GM21576 (cell line): ENCODE measurements at regions not wholly inside any gene's neighbourhood (a gene's known extent, or its start where the extent isn't known, plus 50 kb on each side); places are given as distances from the start of the nearest gene placed in this dataset.
"Not testable (repeated sequence)": the region's sequence is repeated elsewhere in the genome, so short reads cannot be mapped to it uniquely, and the experiment has no call there.

ENCODE experiments used
- ATAC-seq: cut with Tn5 transposase; IDR thresholded peaks from one replicate; pipeline ENCODE4 v1.9.1; 2021; ENCODE audit warnings: mild to moderate bottlenecking, moderate library complexity; ENCODE audit not compliant: unreplicated experiment

- ATAC-seq, result no peak
These were observed 1247.0 kb upstream of the EPHA6 start for GRCh38 chr3:95567346-95567745.

DNA sequence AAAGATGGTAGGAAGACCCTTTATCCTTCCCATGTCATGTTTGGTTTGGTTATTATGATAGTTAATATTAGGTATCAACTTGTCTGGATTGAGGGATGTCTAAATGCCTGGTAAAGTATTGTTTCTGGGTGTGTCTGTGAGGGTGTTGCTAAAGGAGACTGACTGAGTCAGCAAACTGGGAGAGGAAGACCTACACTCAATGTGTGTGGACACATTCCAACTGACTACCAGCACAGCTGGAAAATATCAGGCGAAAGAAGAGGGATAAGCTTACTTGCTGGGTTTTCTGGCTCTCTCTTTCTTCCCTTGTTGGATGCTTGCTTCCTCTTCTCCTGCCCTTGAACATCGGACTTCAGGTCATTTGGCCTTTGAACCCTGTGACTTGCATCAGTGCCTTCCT lies 1227.6 kb upstream of the EPHA6 start:
- ATAC-seq, result no peak

DNA sequence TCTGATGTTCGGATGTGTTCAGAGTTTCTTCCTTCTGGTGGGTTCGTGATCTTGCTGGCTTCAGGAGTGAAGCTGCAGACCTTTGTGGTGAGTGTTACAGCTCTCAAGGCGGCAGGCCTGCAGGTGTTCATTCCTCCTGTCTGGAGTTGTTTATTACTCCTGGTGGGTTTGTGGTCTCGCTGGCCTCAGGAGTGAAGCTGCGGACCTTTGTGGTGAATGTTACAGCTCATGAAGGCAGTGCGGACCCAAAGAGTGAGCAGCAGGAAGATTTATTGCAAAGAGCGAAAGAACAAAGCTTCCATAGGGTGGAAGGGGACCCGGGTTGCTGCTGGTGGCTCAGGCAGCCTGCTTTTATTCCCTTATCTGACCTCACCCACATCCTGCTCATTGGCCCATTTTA lies 1226.8 kb upstream of the EPHA6 start:
- not testable (repeated sequence) for ATAC-seq

DNA sequence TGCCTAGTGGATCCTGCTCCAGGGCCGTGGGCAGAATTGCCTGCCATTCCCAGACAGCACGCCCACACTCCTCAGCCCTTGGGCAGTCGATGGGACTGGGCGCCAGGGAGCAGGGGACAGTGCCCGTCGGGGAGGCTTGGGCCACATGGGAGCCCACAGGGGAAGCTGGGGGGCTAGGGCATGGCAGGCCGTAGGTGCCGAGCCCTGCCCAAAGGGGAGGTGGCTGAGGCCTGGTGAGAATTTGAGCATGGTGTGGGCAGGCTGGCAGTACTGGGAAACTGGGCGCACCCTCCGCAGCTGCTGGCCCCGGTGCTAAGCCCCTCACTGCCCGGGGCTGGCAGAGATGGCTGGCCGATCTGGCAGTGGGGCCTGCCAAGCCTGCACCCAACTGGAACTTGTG lies 1225.9 kb upstream of the EPHA6 start:
- ATAC-seq, result no peak

DNA sequence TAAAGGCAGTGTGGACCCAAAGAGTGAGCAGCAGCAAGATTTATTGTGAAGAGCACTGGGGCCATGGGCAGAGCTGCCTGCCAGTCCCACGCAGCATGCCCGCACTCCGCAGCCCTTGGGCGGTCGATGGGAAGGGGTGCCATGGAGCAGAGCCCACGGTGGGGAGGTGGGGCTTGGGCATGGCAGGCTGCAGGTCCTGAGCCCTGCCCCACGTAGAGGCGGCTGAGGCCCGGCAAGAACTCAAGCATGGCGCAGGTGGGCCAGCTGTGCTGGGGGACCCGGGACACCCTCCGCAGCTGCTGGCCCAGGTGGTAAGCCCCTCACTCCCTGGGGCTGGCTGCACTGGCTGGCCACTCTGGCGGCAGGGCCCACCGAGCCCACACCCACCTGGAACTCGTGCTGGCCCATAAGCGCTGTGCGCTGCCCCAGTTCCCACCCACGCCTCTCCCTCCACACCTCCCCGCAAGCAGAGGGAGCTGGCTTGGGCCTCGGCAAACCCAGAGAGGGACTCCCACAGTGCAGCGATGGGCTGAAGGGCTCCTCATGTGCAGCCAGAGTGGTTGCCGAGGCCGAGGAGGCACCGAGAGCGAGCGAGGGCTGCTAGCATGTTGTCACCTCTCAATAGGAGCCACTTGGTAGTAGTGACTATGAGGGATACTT lies 1218.8 kb upstream of the EPHA6 start:
- no peak for ATAC-seq

- ATAC-seq, result no peak
These were observed 1206.5 kb upstream of the EPHA6 start for GRCh38 chr3:95607926-95608325.

- no peak for ATAC-seq
These were observed 1205.0 kb upstream of the EPHA6 start for GRCh38 chr3:95609411-95609810.

GRCh38 chr3:95612611-95613010 lies 1201.8 kb upstream of the EPHA6 start:
- ATAC-seq, result no peak

- ATAC-seq, result no peak
These were observed 1200.4 kb upstream of the EPHA6 start for GRCh38 chr3:95613993-95614392.

DNA sequence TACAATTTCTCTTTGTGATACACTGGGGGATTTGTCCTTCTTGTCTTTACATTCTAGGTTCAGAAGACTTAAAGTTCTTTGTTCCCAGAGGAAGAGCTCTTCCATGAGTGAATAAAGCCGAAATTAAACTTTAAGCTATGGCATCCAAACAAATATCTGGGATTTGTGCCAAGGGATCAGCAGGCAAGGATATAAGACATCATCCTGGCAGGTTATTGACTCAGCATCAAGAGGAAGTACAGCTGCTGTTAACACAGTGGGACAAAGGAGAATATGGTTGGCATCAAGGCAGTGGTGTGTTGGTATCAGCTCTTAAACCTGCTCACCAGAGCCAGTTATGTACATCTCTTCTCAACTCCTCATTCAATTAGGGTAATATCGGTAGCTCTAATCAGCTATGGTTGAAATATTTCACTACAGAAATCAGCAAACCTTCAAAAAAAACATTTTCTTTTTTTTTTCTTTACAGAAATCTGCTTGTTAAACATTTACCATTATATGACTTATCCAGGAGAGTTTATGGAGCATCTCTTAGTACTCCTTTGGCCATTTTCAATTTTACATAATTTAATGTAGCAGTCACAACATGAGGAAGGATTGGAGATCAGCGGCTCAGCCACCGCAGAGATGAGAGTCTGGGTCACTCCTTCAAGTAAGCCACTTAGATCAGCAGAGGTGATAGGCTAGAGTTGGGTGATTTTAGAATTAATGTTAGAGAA lies 1198.6 kb upstream of the EPHA6 start:
- ATAC-seq, result no peak

GRCh38 chr3:95626107-95626506 lies 1188.3 kb upstream of the EPHA6 start:
- ATAC-seq, result no peak

- no peak for ATAC-seq
These were observed 1187.1 kb upstream of the EPHA6 start for GRCh38 chr3:95627293-95627692.

DNA sequence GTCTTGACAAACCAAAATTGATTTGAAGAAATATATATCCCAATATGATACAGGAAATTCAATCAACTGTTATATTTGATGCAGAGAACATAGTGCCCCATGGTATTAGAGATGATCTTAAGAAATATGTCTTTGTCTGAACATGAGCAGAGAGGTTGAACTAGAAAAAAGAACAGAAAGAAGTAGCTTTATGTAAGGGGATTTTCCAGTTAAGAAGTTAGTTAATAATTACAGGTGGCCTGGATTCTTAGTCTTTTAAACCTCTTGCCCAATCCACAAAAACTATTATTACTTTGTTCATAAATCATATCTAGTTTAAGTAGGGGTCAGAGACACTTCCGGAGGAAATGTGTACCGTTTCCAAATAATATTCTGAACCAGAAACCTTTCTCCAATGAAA lies 1186.7 kb upstream of the EPHA6 start:
- no peak for ATAC-seq

DNA sequence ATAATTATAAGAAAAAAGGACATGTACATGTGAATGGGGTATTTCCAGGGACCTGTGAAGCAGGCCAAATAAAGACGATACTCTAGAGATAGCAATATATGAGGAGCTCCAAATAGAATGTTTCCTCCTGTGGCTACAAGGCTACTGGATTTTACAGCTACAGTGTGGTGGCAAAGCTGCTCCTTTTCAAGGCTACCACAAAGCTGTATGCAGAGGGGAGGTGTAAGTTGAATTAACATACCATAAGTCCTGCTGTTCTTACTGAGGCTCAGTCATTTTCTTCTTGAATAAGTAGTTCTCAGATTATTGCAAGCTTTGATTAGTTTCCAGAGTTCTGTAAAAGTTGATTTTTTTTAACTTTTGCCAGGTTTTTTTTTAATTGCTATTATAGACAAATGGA lies 1184.6 kb upstream of the EPHA6 start:
- ATAC-seq, result no peak

GRCh38 chr3:95645291-95645690 lies 1169.1 kb upstream of the EPHA6 start:
- no peak for ATAC-seq

DNA sequence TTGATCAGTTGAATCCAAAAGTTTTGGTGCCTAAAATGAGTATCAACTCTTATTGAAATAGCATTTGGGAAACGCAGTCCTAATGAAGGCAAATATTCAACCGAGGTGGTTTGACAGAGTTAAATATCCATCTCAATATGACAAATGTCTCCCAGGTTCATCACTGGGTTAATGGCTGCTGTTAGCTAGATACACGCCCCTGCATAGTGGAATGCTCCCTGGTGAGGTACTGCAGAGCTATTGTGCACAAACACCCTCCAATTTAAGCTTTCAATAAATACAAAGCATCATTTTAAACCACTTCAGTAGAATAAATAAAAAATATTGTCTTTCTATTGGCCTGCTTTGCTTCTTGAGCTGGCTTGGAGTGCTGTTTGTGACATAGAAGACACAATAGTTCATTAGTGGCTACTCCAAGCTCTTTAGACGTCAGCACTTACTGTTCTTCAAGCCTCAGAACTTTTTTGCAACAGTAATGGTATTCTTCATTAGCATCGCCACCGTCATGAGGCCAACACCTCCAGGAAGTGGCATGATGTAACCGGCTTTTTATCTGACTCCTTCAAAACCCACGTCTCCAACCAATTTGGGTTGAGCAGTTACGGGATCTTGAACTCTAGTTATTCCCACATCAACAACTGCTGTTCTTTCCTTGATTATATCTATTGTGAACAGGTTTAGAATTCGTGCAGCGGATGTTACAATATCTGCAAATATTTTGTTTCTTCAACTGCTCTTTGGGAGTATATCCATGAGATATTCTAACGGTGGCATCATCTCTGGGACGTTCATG lies 1159.6 kb upstream of the EPHA6 start:
- ATAC-seq, result no peak

DNA sequence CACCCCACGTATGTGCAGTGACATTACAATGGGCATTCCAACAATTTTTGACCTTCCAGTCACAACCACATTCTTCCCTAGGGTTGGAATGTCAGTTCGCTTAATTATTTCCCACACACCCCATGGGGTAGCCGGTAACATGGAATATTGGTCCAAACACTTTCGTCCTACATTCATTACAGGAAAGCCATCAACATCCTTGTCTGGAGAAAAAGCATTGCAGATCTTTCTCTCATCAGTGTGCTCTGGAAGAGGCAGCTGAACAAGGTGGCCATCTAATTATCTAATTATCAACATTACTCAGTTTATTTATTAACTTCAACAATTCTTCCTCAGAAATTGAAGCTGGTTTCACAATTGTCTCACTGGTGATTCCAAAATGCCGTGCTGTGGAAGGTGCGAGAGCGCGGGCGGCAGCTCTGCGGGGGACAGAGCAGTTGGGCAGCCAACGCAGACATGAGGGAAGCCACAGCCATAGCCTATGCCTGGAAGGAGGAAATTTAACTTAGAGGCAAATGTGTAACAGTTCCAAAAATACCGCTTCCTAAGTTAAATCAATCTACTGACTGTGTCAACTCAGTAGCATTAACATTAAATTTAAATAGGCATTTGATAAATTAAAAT lies 1158.9 kb upstream of the EPHA6 start:
- ATAC-seq, result no peak

- ATAC-seq, result no peak
These were observed 1143.6 kb upstream of the EPHA6 start for GRCh38 chr3:95670765-95671164.

DNA sequence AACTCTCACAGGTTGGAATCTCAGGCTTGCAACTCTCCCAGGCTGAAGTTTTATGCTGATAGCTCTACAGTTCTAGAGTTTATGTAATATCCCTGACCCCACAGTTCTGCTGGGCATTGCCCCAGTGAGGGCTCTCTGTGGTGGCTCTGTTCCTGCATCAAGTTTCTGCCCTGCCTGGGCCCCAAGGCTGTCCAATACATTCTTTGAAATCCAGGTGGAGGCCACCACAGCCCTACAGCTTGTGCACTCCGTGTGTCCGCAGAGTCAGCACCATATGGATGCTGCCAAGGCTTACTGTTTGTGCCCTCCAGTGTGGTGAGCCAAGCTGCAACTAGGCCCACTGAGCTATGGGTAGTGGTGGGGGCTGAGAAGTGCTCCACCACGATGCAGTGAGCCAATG lies 1141.2 kb upstream of the EPHA6 start:
- no peak for ATAC-seq

DNA sequence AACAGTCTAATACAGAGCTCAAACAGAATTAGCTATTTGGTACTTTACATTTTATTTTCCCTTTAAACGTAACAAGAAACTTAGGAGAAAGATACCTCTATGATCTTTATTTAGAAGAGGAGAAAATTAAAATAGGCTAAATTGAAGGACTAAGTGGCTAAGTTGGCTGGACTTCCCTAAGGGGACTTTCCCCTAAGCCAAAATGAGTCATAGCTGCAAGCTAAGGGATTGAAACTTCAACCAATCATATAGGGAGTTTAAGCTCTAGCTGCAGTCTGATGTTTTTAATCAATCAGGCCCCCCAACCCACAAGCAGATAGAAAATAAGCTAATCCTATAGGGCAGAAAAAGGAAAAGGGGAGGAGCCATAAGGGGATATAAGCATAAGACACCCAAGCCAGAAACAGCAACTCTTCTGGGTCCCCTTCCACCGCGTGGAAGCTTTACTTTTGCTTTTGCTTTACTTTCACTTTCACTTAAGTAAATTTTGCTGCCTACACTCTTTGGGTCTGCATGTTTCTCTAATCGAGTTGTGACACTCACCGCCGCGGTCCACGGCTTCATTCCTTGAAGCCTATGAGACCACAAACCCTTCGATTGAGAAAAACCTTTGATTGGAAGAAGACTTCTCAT lies 1108.5 kb upstream of the EPHA6 start:
- ATAC-seq, result peak; percentile 72

DNA sequence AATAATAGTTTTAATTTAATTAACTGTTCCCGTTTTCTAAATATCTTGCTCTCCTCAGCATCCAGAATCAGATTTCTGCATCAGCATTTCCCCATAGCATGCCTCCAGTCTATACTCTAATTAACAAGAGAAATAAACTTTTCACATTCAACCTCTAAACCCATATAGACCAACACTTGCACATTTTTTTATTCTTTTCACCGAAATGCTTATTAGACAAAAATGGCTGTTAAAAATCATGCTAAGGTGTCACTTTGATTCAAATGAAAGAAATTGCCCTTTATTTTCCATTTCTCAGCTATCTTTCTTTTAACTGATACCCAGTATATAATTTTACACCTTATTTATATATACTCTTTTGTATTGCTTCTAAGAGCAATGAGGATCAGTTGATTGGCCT lies 1107.1 kb upstream of the EPHA6 start:
- ATAC-seq, result no peak
